Calu3 (cell line): ENCODE measurements at regions not wholly inside any gene's neighbourhood (a gene's known extent, or its start where the extent isn't known, plus 50 kb on each side); places are given as distances from the start of the nearest gene placed in this dataset.

Experiments
- BruUV-seq: library from RNA; stranded (reverse); fragments of 400-500 nt; replicated peaks from 2 replicates; lab custom pipeline; 2021; lab: Mats Ljungman, UMichigan
- CTCF ChIA-PET: fragments of 300-600 bp; sonication (Branson Sonifier 250); formaldehyde crosslinking; loops from one replicate; lab custom pipeline; 2022; ENCODE audit warnings: antibody characterized with exemption; lab: Charles Lee
- DNase-seq: peaks from one replicate; pipeline ENCODE4 v3.0.0; 2022
- H3K27ac Mint-ChIP-seq: one replicate; pipeline ENCODE4 v1.8.0; 2022; ENCODE audit warnings: mixed read lengths; ENCODE audit not compliant: unreplicated experiment
- H3K27me3 Mint-ChIP-seq: one replicate; pipeline ENCODE4 v1.8.0; 2022; ENCODE audit warnings: mixed read lengths; ENCODE audit not compliant: unreplicated experiment
- H3K36me3 Mint-ChIP-seq: one replicate; pipeline ENCODE4 v1.8.0; 2022; ENCODE audit warnings: mild to moderate bottlenecking, moderate library complexity, mixed read lengths; ENCODE audit not compliant: insufficient read depth, unreplicated experiment
- H3K4me1 Mint-ChIP-seq: one replicate; pipeline ENCODE4 v1.8.0; 2022; ENCODE audit warnings: mild to moderate bottlenecking, low read depth, mixed read lengths; ENCODE audit not compliant: unreplicated experiment
- H3K4me3 Mint-ChIP-seq: one replicate; pipeline ENCODE4 v1.8.0; 2022; ENCODE audit warnings: mild to moderate bottlenecking, low read depth, moderate library complexity, mixed read lengths; ENCODE audit not compliant: unreplicated experiment
- H3K9me3 Mint-ChIP-seq: one replicate; pipeline ENCODE4 v1.8.0; 2022; ENCODE audit warnings: low read depth, mixed read lengths; ENCODE audit not compliant: unreplicated experiment
- CTCF ChIP-seq: fragments of 200-600 bp; IDR thresholded peaks from one replicate; pipeline ENCODE4 v1.8.0; 2022; ENCODE audit warnings: antibody characterized with exemption; ENCODE audit not compliant: unreplicated experiment
- intact Hi-C: fragments of 100-400 bp; cut with micrococcal nuclease; formaldehyde crosslinking; loops from one replicate; pipeline ENCODE4 v1.10.0; 2022; ENCODE audit not compliant: unreplicated experiment

DNA sequence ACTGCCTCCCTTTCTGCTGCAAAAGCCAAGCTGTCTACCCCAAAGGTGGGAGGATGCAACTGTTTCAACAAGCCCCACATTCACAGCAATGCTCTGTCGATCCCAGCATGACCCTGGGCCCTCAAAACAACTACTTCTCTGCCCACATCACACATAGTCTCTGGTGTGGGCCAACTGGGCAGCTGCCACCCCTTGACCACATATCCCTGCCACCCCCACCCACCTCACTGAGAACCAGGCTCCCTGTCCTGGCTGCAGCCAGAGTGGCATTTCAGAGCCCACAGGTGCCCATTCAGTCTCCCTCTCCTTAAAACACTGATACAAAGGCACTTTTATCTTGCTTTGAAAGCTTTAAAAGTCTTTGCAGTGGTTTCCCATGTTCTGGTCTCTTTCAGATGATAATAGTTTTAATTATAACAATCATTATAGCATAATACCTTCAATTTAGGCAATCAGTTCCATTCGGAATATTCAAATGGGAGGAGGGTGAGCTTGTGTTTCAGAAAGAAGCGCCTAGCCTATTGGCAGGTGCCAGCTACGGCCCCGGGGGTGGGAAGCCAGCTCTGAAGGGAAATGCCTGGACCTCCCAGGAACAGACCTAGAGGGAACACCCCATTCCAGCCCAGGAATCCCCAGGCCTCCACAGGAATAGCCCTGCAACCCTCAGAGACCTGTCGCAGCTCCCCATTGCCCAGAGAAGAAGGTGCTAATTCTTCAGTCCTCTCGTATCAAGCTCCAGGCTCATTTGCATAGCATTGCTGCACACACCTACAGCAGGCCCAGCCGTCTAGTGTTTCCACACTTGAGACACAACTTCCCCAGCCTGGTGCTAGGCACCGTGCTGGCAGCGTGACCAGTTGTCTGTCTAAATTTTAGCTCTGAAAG lies 90.8 kb downstream of the C5orf15 start:
- intact Hi-C loops = no loop called here
- CTCF ChIA-PET = no interaction called here
- peaks cover 75% of the 10 kb centered on the region for H3K27me3 Mint-ChIP-seq

GRCh38 chr5:133876266-133876665 lies 92.2 kb downstream of the C5orf15 start:
- Mint-ChIP-seq H3K27ac (no peak overlapping the region), H3K4me1 (no peaks in the 10 kb centered on the region), H3K4me3 (no peak overlapping the region), H3K27me3 (peaks cover 71% of the 10 kb centered on the region), H3K36me3 (no peaks in the 10 kb centered on the region), H3K9me3 (peaks cover 2% of the 10 kb centered on the region)
- no peak for DNase-seq
- intact Hi-C loops = no loop called here
- CTCF ChIA-PET = no interaction called here
- no peak for TF ChIP-seq CTCF
- BruUV-seq = no TSS peak

More for the DNA sequence above, 90.8 kb downstream of the C5orf15 start:
- H3K27ac Mint-ChIP-seq = no peak overlapping the region
- H3K4me1 Mint-ChIP-seq = no peaks in the 10 kb centered on the region
- no peaks in the 10 kb centered on the region for H3K36me3 Mint-ChIP-seq
- no peak for TF ChIP-seq CTCF
- no TSS peak for BruUV-seq
- DNase-seq = no peak
- H3K9me3 Mint-ChIP-seq = peaks cover 2% of the 10 kb centered on the region
- H3K4me3 Mint-ChIP-seq = no peak overlapping the region

- peaks cover 72% of the 10 kb centered on the region for H3K27me3 Mint-ChIP-seq
- intact Hi-C loops = no loop called here
- TF ChIP-seq CTCF = no peak
- BruUV-seq = no TSS peak
- H3K27ac Mint-ChIP-seq = no peak overlapping the region
- no peak for DNase-seq
- H3K9me3 Mint-ChIP-seq = peaks cover 2% of the 10 kb centered on the region
- CTCF ChIA-PET = no interaction called here
- no peaks in the 10 kb centered on the region for H3K36me3 Mint-ChIP-seq
- H3K4me3 Mint-ChIP-seq = no peak overlapping the region
- H3K4me1 Mint-ChIP-seq = no peaks in the 10 kb centered on the region
These were observed 93.2 kb downstream of the C5orf15 start for GRCh38 chr5:133875179-133875578.

- peaks cover 57% of the 10 kb centered on the region for H3K27me3 Mint-ChIP-seq
- no peak overlapping the region for H3K4me3 Mint-ChIP-seq
- DNase-seq = no peak
- no peaks in the 10 kb centered on the region for H3K4me1 Mint-ChIP-seq
- BruUV-seq = no TSS peak
- H3K9me3 Mint-ChIP-seq = peaks cover 2% of the 10 kb centered on the region
- TF ChIP-seq CTCF = no peak
- H3K27ac Mint-ChIP-seq = no peak overlapping the region
- intact Hi-C loops = no loop called here
- no peaks in the 10 kb centered on the region for H3K36me3 Mint-ChIP-seq
- CTCF ChIA-PET = interaction anchor here (0.6 kb wide), 1 partner anchor 944 kb away, joined by 3 read pairs; no protein-coding TSS in a partner anchor
These were observed 95.0 kb downstream of the C5orf15 start for GRCh38 chr5:133873449-133873848.
